NCI-H526 (cell line): ENCODE measurements at regions not wholly inside any gene's neighbourhood (a gene's known extent, or its start where the extent isn't known, plus 50 kb on each side); places are given as distances from the start of the nearest gene placed in this dataset.

Experiments
- DNase-seq, 2 experiments: peaks; one replicate each; lab custom pipeline; 2025; lab: John Stamatoyannopoulos, UW

DNA sequence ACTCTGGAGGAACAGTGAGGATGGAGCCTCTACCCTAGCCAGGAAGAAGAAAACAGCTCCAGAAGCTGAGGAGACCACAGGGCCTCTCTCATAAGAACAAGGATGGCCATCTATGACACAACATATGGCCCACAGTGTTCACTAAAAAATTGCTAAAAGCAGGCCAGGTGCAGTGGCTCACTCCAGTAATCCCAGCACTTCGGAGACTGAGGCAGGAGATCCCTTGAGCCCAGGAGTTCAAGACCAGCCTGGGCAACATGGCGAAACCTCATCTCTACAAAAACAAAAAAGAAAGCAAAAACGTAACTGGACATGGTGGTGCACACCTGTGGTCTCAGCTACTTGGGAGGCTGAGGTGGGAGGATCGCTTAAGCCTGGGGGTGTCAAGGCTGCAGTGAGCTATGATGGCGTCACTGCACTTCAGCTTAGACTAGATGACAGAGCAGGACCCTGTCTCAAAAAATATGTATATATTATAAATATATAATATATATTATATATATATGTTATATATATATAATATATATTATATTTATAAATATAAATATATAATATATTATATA, 103.1 kb downstream of the TOMM20 start:
- DNase-seq: no peak

DNA sequence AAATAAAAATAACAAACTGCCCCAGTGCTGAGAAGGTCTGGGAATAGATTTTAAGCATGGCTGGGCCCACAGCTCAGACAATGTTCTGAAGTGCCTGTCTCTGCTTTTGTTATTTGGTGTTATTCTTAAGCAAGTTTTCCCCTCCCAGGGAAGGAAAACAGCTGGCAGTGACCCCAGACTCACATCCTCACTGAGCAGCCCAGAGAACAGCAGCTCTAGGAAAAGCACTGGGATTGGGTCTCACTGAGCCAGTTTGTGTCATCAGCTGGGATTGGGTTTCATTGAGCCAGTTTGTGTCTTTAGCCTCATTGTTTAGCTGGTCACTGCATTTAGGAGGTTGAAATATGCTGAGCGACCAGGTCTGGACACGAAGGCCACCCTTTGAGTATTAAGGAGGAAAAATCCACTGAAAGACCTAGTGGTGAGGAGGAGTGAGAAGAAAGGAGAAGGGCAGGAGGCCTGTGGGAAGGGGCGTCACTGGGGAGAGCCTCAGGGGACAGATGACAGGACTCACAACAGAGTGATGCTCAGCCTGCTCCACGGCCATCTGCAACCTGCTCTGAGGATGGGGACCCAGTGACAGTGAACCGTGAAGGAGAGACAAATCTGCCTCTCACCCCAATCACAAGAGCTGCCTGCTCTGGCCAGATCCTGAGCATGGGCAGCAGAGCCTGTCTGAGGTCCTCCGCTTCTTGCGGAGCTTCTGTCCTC, 103.8 kb downstream of the TOMM20 start:
- no peak for DNase-seq

DNA sequence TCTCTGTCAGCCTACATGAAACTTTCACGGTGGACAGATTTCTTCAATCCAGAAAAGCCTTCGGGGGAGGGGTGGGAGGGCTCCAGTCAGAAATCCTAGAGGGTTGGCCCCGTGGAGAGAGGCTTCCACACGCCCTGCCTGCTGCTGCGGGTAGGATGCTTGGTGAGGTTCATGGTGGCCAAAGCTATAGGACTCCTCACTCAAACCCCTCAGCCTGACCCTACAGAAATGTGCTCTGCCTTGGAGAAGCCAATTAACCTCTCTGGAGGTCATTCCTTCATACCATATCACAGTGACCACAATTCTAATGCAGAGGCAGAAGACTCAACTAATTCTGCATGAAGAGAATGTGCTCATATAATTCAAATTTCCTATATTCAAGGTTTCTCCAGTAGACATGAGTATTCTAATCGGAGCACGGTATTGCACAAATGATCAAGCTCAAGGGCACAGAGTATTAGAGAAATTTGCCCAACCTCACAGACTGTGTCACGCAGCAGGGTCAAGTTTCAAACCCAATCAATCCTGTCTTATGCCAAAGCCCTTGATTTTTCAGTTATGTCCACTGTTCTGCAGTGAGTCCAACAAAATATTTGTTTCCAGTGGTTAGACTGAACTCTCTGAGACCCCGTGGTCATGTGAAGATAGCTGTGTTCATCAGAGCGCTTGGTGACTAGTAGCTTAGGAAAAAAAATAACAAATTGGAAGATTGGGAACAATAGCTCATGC, 104.8 kb downstream of the TOMM20 start:
- DNase-seq: no peak

DNA sequence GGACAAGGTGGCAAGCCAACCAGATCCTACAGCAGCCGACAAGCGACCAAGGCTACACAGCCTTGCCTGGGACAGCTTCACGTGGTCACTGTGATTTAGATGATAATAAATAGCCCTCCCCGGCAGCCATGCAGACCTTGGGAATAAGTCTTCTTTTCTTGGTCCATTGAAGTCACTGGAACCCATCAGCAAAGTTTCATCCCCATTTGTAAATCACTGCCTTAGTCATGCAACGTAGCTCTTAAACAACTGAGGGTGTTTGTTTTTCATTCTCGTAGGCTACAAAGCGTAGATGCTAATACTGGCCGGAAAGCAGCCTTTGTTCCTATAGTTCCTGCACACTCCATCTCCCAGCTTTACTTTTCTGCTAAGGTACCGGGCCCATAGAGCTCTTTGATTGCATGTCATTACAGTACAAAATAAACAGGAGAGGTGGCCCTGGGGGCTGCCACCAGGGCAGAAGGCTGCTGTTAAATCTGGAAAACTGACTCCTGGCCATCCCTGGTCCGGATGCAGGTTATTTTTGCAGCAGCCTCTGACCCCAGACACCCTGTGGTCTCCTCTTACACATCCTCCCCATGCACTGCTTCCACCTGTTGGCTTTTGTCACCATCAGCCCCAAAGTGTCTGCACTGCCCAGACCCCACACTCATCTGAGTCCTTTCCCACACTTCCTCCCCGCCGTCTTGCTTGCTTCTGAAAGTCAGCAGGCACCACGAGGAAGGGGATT, 105.5 kb downstream of the TOMM20 start:
- DNase-seq: no peak

DNA sequence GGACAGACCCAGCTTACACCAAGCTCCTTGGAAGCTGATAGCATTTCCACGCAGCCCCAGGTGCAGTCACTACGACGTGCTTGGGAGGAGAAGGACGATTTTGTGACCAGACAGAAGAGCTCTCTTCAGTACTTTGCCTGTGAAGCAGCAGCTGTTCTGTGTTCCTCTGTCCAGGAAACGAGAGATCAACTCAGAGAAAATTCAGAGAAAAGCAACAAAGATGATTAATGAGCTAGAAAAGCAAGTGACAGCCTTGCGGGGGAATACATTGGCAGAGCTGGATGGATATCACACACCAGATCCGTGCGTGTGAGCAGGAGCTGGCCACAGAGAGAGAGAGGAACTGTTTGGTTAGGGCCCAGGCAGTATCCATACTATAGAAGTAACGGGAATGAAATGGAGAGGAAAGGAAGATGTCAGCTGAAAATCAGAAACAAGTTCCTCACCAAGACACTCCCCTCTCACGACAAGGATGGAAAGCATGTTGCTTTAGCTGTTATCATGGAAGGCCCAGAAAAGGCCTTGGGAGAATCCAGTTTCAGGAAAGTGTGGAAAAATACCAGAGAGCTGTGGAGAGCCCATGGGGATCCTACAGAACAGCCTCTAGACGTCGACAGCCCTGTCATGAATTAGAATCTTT, 106.2 kb downstream of the TOMM20 start:
- no peak for DNase-seq

DNA sequence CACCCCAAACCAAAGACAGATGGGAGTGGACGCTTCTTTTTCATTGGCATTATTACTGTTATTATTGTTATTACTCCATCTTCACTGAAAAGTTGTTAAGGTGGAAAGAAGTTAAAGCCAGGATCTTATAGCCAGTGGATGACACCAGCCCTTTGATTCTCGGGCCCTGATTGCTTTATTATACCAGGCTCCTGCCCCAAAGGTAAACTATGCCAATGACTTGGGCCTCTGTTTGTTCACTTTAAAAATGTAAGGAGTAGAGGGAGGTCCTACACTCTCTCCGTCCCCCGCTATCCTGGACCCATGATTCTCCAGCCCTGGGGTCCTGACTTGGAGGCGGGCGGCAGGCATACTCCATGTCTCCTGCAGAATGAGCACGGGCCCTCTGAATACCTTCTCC, 106.8 kb downstream of the TOMM20 start:
- DNase-seq: no peak

DNA sequence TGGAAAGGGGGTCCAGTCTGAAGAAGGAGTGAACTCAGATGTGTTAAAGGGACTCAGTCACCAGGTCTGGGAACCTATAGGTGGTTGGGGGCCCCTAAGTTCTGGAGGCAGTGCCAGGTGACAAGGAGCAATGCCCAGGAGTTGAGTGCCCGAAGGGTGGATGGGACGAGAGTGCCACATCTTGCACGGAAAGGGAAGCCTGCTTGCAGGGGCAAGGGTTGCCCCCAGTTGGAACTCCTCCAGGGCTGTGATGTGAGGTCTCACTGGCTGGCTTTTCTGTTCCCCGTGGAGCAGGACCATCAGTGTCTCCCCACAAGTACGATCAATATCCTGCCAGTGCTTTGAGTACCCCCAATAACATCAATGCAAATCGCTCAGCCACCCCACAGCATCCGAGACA, 107.3 kb downstream of the TOMM20 start:
- no peak for DNase-seq

DNA sequence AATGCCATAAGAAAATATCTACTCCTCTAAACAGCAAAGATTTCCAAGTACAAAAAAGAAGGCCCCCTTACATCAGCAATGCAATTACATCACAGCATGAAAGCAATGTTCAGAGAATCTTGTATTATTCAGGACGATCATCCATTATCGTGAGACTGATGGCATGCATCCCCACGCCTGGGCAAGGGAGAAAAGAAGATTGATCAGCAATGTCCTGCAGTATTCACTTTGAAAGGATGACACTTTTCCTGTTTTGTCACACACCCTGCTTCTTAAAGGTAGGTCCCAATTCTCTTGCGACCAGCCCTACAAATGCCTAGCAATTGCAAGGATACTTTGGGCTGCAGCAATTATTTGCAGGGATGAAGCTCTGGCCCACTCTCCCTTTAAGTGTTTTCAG, 108.7 kb downstream of the TOMM20 start:
- DNase-seq: no peak

DNA sequence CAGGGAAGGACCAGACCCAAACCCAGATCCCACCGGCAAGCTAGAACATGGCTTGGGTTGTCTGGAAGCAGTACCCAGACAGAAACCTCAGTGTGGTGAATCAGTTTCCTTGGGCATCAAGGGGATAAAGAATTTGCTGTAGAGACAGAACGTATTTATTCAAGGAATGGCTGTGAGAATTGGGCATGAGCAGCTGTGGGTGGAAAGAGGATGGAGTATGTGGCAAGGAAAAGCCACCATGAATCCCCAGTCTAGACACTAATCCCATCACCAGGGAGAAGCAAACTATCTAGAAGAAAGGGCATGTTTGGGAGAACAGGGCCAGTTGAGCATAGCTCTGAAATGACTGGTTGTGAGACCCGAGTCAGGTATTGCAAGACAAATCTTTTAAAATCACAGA, 109.2 kb downstream of the TOMM20 start:
- no peak for DNase-seq

DNA sequence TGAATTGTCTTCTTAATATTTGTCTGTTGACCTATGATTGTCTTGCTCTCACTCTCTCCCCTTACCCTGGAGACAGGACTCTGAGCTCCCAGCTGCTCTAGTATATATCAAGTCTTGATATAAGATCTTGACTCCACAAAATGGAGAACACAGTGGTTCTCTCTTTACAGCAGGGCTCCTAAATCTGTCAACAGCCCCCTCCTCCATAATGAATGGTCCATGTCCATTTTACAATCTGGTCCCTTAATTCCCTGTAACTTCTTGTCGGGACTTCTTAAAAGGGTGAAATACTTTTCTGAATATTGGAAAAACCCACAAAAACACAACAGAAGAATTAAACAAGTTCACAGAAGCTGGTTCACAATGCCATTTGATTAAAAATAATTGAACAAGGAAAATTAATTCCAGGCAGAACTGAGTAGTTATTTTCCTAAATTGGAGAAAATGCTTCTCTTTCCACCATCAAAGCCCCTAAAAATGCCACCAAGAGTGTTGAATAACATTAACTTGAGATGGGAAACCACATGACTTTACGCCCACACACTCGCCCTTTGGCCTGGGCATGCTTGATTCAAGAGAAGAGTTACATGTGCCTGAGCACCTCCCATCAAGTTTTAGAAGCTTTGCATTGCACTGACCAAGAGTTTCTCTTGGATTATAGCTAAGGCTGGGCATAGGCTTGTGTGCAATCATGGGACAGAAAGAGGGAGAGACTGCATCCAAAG, 109.8 kb downstream of the TOMM20 start:
- DNase-seq: no peak

DNA sequence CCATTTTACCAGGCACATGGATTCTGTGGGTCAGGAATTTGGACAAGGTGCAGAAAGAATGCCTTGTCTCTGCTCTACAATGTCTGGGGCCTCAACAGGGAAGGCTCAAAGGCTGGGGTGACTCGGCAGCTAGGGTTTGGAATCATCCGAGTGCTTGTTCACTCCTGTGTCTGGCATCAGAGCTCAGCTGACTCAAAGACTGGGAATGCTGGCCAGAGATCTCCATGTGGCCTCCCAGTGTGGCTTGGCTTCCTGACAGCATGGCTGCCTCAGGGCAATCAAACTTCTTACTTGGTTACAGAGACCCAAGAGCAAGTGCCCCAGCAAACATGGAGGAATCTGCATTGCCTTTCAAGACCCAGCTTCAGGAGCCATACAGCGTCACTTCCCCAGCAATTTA, 110.5 kb downstream of the TOMM20 start:
- DNase-seq: no peak

DNA sequence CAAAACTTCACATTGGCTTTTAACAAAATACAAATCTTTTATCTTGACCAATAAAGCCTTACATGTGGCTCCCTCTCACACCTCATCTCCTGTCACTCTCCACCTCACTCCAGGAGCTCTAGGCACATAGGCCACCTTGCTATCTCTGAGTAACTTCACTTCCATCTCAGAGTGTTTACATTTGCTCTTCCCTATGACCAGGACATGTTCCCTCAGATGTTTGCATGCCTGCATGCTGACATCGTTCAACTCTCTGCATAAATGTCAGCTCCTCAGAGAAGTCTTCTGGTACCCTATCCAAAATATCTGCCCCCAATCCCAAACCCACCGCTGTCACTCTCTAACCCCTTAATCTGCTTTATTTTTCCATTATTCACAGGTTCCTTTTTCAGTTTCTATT, 110.9 kb downstream of the TOMM20 start:
- DNase-seq: no peak

DNA sequence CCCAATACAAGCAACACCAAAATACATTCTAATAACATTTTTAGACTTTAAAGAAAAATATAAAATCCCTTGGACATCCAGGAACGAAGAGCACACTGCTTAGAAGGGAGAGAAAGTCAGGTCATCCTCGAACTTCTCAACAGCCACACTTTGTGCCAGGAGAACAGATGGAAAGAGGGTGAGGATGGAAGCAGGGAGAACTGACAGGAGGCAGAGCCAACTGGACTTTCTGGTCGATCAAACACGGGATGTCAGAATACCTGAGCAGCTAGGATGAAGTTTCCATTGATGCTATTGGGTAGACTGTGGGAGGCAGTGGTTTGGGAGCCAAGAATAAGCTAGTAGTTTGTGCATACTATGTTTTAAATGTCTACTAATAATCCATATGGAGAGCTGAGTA, 111.4 kb downstream of the TOMM20 start:
- no peak for DNase-seq

DNA sequence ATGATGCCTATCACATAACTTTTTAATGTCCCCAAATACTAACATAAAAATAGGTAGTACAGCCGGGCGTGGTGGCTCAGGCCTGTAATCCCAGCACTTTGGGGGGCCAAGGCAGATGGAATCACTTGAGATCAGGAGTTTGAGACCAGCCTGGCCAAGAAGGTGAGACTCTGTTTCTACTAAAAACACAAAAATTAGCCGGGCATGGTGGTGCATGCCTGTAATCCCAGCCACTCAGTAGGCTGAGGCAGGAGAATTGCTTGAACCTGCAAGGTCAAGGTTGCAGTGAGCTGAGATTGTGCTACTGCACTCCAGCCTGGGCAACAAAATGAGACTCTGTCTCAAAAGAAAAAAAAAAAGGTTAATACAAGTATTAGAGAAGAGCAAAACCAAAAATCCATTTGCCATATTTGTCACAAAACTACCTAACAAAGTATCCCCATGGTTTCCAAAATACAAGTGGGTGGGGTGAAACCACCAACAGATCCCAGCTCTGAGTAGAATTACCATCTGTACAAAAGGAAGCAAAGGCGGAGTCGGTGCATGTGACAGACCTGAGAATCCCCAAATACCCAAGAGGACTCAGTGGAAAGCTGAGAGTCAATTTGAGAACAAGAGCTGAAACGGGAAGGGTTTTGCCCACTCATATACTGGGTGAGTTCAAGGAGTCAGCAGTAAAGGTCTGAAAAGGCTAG, 113.2 kb downstream of the TOMM20 start:
- DNase-seq: no peak

DNA sequence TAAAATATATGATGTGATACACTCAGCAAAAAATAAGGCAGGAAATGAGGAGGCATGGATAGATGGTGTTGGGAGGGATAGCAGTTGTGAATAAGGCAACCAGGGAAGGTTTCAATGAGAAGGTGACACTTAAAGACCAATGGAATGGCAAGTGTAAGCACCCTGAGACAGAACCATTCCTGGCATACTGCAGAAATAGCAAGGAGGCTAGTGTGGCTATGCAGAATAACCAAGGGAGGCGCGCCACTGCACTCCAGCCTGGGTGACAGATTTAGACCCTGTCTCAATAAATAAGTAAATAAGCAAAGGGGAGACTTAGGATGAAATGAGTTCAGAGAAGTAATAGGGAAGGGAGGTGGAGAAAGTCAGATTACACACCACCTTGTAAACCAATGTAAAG, 113.9 kb downstream of the TOMM20 start:
- no peak for DNase-seq

DNA sequence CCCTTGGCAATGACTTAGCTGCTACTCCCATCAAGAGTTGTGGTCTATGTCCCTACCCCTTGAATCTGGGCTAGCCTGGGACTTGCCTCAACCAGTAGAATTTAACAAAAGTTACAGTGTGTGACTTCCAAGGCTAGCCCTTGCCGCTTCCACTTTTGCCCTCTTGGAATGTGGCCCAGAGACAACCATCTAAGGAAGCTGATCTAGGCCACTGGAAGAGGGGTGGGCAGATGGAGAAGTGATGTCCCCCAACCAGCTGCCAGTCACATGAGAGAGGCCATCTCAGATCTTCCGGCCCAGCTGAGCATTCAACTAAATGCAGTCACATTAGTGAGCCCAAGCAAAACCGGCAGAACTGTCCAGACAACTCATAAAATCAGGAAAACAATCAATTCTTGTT, 115.1 kb downstream of the TOMM20 start:
- no peak for DNase-seq

DNA sequence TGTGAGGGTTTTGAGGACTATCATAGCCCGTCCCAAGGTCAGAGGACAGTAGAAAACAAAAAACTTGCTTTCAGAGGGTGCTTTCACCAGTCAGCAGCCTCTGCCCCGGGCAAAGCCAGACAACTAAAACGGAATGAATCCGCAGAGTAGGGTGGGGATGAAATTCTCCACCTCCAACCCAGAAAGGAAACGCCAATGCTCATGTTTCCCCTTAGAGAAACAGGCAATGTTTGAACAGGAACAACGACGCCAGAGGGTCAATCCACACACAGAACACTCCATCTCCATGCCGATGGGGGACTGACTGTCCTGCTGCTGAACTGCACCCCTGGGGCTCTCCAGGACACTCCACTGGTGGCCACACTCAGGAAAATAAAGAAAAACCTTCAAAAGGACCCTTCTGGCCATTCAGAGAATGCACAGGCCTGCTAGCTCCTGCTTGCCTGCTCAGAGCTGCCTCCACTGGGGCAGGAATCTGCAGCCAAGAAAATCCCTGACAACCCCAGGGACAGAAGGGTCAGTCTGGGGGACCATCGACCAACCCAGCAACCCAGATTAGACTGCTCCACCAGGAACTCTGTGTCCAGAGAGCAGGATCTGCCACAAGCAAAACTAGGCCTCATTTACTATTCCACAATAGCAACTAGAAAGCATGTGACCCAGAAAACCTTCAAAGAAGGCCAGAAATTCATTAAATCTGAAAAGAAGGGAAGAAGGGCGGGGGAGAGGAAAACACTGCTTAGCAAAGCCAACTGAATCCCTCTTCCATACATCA, 116.0 kb downstream of the TOMM20 start:
- DNase-seq: no peak

DNA sequence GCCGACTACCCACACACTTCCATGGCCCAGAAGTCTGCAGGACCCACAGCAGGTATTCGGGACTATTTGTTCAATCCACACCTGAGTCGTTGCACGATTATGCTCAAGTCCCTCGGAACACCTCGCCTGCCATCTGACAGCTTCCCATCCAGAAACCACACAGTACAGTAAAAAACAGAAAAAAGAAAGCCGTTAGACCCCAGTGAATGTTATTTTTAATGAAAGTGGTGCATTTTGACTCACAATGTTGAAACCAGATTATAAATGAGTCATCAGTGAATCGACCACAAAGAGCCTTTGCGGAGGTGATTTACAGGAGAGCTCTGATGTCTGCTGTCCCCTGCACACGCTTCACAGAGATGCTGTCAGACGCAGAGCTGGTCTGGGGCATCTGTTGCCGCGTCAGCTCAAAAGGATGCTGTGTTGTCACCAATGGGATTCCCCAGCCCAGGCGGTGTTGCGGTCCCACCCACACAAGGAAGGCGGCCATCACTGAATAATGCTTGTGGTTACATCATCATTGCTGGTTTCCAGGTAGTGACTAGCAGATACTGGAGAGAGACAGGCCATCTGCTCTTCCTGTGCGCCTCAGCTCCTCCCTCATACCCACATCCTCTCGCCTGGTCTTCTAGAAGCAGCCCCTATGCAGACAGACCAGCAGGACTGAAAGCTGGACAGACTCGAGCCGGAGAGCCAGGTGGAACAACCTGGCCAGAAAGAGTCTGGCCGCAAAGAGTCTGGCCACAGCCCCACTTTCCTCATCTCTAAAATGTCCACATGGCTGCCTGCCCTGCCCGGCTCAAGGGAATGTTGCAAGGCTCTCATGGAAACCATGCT, 116.8 kb downstream of the TOMM20 start:
- DNase-seq: no peak

DNA sequence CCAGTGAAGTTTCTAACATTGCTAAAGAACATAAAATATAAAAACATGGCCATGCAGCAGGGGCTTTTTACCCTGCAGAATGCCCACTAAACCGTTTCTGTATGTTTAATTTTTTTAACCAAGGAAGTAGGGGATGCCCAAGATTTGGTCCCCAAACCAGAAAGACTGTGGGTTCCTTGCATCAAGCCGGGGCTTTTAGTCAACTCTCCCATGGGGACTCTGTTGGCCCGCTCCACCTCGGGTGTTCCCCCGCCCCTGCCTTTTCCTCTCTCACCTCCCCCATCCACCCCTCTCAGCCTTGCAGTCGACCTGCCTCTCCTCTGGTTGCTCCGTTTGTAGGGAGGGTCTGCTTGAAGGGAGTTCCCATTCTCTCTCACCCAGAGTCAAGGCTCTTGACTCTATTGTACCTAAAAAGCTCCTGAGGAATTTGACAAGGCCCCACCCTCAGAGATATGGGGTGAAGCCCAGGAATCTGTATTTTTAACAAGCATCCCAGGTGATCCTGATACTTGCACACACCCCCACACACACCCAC, 117.5 kb downstream of the TOMM20 start:
- DNase-seq: no peak
